HEK293T (cell line): ENCODE measurements at regions not wholly inside any gene's neighbourhood (a gene's known extent, or its start where the extent isn't known, plus 50 kb on each side); places are given as distances from the start of the nearest gene placed in this dataset.
"Not testable (repeated sequence)": the region's sequence is repeated elsewhere in the genome, so short reads cannot be mapped to it uniquely, and the experiment has no call there.

ENCODE experiments used
- BHLHE40 ChIP-seq: fragments of 450-650 bp; IDR thresholded peaks from 2 replicates; pipeline ENCODE4 v1.6.1; 2016; ENCODE audit warnings: mild to moderate bottlenecking, moderate library complexity, borderline replicate concordance
- ELF4 ChIP-seq: fragments of 450-650 bp; IDR thresholded peaks from 2 replicates; pipeline ENCODE4 v1.6.1; 2017; ENCODE audit warnings: antibody characterized with exemption
- FOXA1 ChIP-seq: fragments of 450-650 bp; IDR thresholded peaks from 2 replicates; pipeline ENCODE4 v1.6.1; 2016; ENCODE audit warnings: mild to moderate bottlenecking
- FOXK2 ChIP-seq: fragments of 450-650 bp; IDR thresholded peaks from 2 replicates; pipeline ENCODE4 v1.6.1; 2016; ENCODE audit warnings: mild to moderate bottlenecking
- FOXM1 ChIP-seq: fragments of 450-650 bp; IDR thresholded peaks from 2 replicates; pipeline ENCODE4 v1.6.1; 2017; ENCODE audit warnings: mild to moderate bottlenecking, borderline replicate concordance
- HDGF ChIP-seq: fragments of 450-650 bp; IDR thresholded peaks from 2 replicates; pipeline ENCODE4 v1.6.1; 2017; ENCODE audit warnings: antibody characterized with exemption, borderline replicate concordance
- LEF1 ChIP-seq: fragments of 450-650 bp; IDR thresholded peaks from 2 replicates; pipeline ENCODE4 v1.6.1; 2017; ENCODE audit warnings: mild to moderate bottlenecking, borderline replicate concordance
- SP1 ChIP-seq: fragments of 450-650 bp; IDR thresholded peaks from 2 replicates; pipeline ENCODE4 v1.6.1; 2017
- SUZ12 ChIP-seq: fragments of 450-650 bp; IDR thresholded peaks from 2 replicates; pipeline ENCODE4 v1.6.1; 2016; ENCODE audit warnings: mild to moderate bottlenecking

DNA sequence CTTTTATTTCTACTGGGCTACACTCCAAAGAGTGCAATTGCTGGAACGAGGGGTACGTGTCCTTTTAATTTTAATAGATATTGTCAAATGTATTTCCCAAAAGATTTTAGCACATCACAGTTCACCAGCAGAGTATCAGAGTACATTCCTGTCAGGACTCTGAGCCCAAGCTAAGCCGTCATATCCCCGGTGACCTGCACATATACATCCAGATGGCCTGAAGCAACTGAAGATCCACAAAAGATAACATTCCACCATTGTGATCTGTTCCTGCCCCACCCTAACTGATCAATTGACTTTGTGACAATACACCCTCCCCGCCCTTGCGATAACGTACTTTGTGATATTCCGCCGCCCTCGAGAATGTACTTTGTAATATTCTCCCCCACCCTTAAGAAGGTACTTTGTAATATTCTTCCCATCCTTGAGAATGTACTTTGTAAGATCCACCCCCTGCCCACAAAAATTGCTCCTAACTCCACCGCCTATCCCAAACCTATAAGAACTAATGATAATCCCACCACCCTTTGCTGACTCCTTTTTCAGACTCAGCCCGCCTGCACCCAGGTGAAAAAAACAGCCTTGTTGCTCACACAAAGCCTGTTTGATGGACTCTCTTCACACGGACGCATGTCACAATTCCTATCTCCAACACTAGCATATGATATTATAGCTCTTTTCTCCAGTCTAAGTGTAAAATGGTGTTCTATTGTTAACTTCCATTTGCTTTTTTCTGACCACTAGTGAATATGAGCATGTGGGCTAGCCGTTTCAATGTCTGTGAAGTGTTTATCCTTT is 93.6 kb downstream of the CCDC71L start:
- TF ChIP-seq HDGF, SP1, BHLHE40, SUZ12, FOXM1, FOXA1, LEF1, FOXK2, ELF4: not testable (repeated sequence)
